IMR-90 (cell line): ENCODE measurements at regions not wholly inside any gene's neighbourhood (a gene's known extent, or its start where the extent isn't known, plus 50 kb on each side); places are given as distances from the start of the nearest gene placed in this dataset.

ENCODE experiments used
- ATAC-seq: fragments of 200-7000 bp; cut with Tn5 transposase; 2 replicates; pipeline ENCODE4 v1.9.1; 2020; ENCODE audit warnings: low read depth, mild to moderate bottlenecking, moderate library complexity
- BruUV-seq: library from RNA; stranded (reverse); fragments of 400-500 nt; replicated peaks from 2 replicates; lab custom pipeline; 2021; lab: Mats Ljungman, UMichigan
- CTCF ChIA-PET: fragments of 300-600 bp; formaldehyde crosslinking; extraction: SDS; loops from one replicate; lab custom pipeline; 2021; ENCODE audit warnings: antibody characterized with exemption; lab: Yijun Ruan, JAX
- POLR2A ChIA-PET: fragments of 300-600 bp; sonication (Branson Sonifier 250); formaldehyde crosslinking; loops from one replicate; lab custom pipeline; 2022; ENCODE audit warnings: antibody characterized with exemption; ENCODE audit not compliant: unreplicated experiment; lab: Charles Lee
- DNase-seq: peaks from one replicate; pipeline ENCODE4 v3.0.0; 2013
- H2AFZ ChIP-seq: replicated peaks from 2 replicates; pipeline ENCODE3; 2013; ENCODE audit warnings: low read length, mild to moderate bottlenecking; ENCODE audit not compliant: poor library complexity
- H2AK5ac ChIP-seq: 2 replicates; pipeline ENCODE4 v1.6.1; 2013; ENCODE audit warnings: low read depth, low read length, inconsistent platforms
- H2AK9ac ChIP-seq: replicated peaks from 2 replicates; pipeline ENCODE3; 2013; ENCODE audit warnings: mild to moderate bottlenecking, low read depth, low read length, moderate library complexity; ENCODE audit not compliant: poor library complexity
- H2BK120ac ChIP-seq: 2 replicates; pipeline ENCODE4 v1.6.1; 2013; ENCODE audit warnings: low read depth, low read length, inconsistent platforms
- H2BK15ac ChIP-seq: 3 replicates; pipeline ENCODE4 v1.6.1; 2013; ENCODE audit warnings: low read depth, low read length, inconsistent platforms
- H2BK20ac ChIP-seq: 2 replicates; pipeline ENCODE4 v1.6.1; 2013; ENCODE audit warnings: low read depth, mild to moderate bottlenecking, inconsistent platforms, low read length, moderate library complexity
- H2BK5ac ChIP-seq: 2 replicates; pipeline ENCODE4 v1.6.1; 2013; ENCODE audit warnings: mild to moderate bottlenecking, low read depth, low read length, inconsistent platforms; ENCODE audit not compliant: poor library complexity, severe bottlenecking
- H3K14ac ChIP-seq: replicated peaks from 2 replicates; pipeline ENCODE4 v1.6.1; 2013; ENCODE audit warnings: low read depth, low read length, inconsistent platforms
- H3K18ac ChIP-seq: 2 replicates; pipeline ENCODE4 v1.6.1; 2013; ENCODE audit warnings: low read depth, low read length, control low read depth
- H3K23ac ChIP-seq: 2 replicates; pipeline ENCODE4 v1.6.1; 2013; ENCODE audit warnings: low read depth, low read length, inconsistent platforms
- H3K27ac ChIP-seq: 2 replicates; pipeline ENCODE4 v1.5.1; 2013; ENCODE audit warnings: mild to moderate bottlenecking, control low read depth, low read length; ENCODE audit not compliant: insufficient read depth
- H3K27me3 ChIP-seq: 2 replicates; pipeline ENCODE4 v1.6.1; 2013; ENCODE audit warnings: low read length; ENCODE audit not compliant: control insufficient read depth, insufficient read depth
- H3K36me3 ChIP-seq: 2 replicates; pipeline ENCODE4 v1.6.1; 2013; ENCODE audit warnings: low read length, mixed read lengths; ENCODE audit not compliant: control insufficient read depth, insufficient read depth
- H3K4ac ChIP-seq: 2 replicates; pipeline ENCODE4 v1.6.1; 2013; ENCODE audit warnings: low read depth, low read length, inconsistent platforms
- H3K4me1 ChIP-seq: 2 replicates; pipeline ENCODE4 v1.6.1; 2013; ENCODE audit warnings: low read length, mixed read lengths; ENCODE audit not compliant: control insufficient read depth, insufficient read depth
- H3K4me2 ChIP-seq: 2 replicates; pipeline ENCODE4 v1.6.1; 2013; ENCODE audit warnings: low read depth, mild to moderate bottlenecking, control low read depth, low read length, moderate library complexity
- H3K4me3 ChIP-seq: 2 replicates; pipeline ENCODE4 v1.5.1; 2013; ENCODE audit warnings: low read depth, mild to moderate bottlenecking, control low read depth, low read length, moderate library complexity; ENCODE audit not compliant: insufficient read depth
- H3K56ac ChIP-seq: 2 replicates; pipeline ENCODE4 v1.6.1; 2013; ENCODE audit warnings: low read length, inconsistent platforms; ENCODE audit not compliant: insufficient read depth; ENCODE audit errors: extremely low read depth
- H3K79me1 ChIP-seq, 2 experiments: 2 replicates each; pipeline ENCODE4 v1.6.1; 2013; ENCODE audit warnings: low read length in 2 of 2, inconsistent platforms in 1 of 2, low read depth in 1 of 2
- H3K9ac ChIP-seq: 2 replicates; pipeline ENCODE4 v1.6.1; 2013; ENCODE audit warnings: low read depth, low read length, control low read depth
- H3K9me1 ChIP-seq: 2 replicates; pipeline ENCODE4 v1.6.1; 2013; ENCODE audit warnings: low read length, inconsistent platforms; ENCODE audit not compliant: insufficient read depth
- H3K9me3 ChIP-seq: 2 replicates; pipeline ENCODE4 v1.6.1; 2013; ENCODE audit warnings: low read length; ENCODE audit not compliant: control insufficient read depth, insufficient read depth
- H4K20me1 ChIP-seq: 2 replicates; pipeline ENCODE4 v1.6.1; 2013; ENCODE audit warnings: low read length, inconsistent platforms; ENCODE audit not compliant: insufficient read depth
- H4K5ac ChIP-seq: 2 replicates; pipeline ENCODE4 v1.6.1; 2013; ENCODE audit warnings: mild to moderate bottlenecking, low read depth, low read length, control low read depth
- H4K8ac ChIP-seq, 2 experiments: 2 replicates each; pipeline ENCODE4 v1.6.1; 2013; ENCODE audit warnings: low read depth in 2 of 2, low read length in 2 of 2, control low read depth in 1 of 2, inconsistent platforms in 1 of 2
- H4K91ac ChIP-seq: 2 replicates; pipeline ENCODE4 v1.6.1; 2013; ENCODE audit warnings: low read depth, low read length, inconsistent platforms; ENCODE audit not compliant: insufficient read depth
- CEBPB ChIP-seq: IDR thresholded peaks from 2 replicates; pipeline ENCODE4 v1.6.1; 2012; ENCODE audit warnings: low read depth, low read length, improper control_type of control experiment
- CHD1 ChIP-seq: IDR thresholded peaks from 2 replicates; pipeline ENCODE4 v1.6.1; 2012; ENCODE audit warnings: low read depth, low read length, improper control_type of control experiment
- ELK1 ChIP-seq: fragments of 150-350 bp; IDR thresholded peaks from 2 replicates; pipeline ENCODE4 v1.6.1; 2016; ENCODE audit warnings: low read depth, mild to moderate bottlenecking, low read length, moderate library complexity, borderline replicate concordance
- FOS ChIP-seq: fragments of 150-350 bp; IDR thresholded peaks from 2 replicates; pipeline ENCODE4 v1.6.1; 2016; ENCODE audit warnings: low read depth, low read length
- MAFK ChIP-seq: IDR thresholded peaks from 2 replicates; pipeline ENCODE4 v1.6.1; 2012; ENCODE audit warnings: low read depth, low read length, improper control_type of control experiment
- MAZ ChIP-seq: IDR thresholded peaks from 2 replicates; pipeline ENCODE4 v1.6.1; 2012; ENCODE audit warnings: low read depth, mild to moderate bottlenecking, low read length, improper control_type of control experiment, moderate library complexity, borderline replicate concordance
- MXI1 ChIP-seq: IDR thresholded peaks from 2 replicates; pipeline ENCODE4 v1.6.1; 2012; ENCODE audit warnings: low read depth, mild to moderate bottlenecking, low read length, moderate library complexity, borderline replicate concordance
- NFE2L2 ChIP-seq: fragments of 150-350 bp; IDR thresholded peaks from 2 replicates; pipeline ENCODE4 v1.6.1; 2016; ENCODE audit warnings: low read depth, mild to moderate bottlenecking, low read length
- RAD21 ChIP-seq: IDR thresholded peaks from 2 replicates; pipeline ENCODE4 v1.6.1; 2012; ENCODE audit warnings: low read length, improper control_type of control experiment
- RCOR1 ChIP-seq: IDR thresholded peaks from 2 replicates; pipeline ENCODE4 v1.6.1; 2012; ENCODE audit warnings: mild to moderate bottlenecking, low read length, improper control_type of control experiment; ENCODE audit not compliant: insufficient replicate concordance
- RFX5 ChIP-seq: IDR thresholded peaks from 2 replicates; pipeline ENCODE4 v1.8.0; 2012; ENCODE audit warnings: low read depth, mild to moderate bottlenecking, low read length, moderate library complexity
- SMC3 ChIP-seq: fragments of 150-350 bp; IDR thresholded peaks from 2 replicates; pipeline ENCODE4 v1.6.1; 2016; ENCODE audit warnings: low read depth, mild to moderate bottlenecking, antibody characterized with exemption, low read length, moderate library complexity
- USF2 ChIP-seq: fragments of 150-350 bp; IDR thresholded peaks from 2 replicates; pipeline ENCODE4 v1.6.1; 2017; ENCODE audit warnings: mild to moderate bottlenecking, antibody characterized with exemption, low read length, low read depth
- WGBS, 2 experiments: methylation state at CpG; one replicate each; pipeline versions ENCODE4 v1.1.5 to v1.1.7; 2013; ENCODE audit warnings: missing lambda C conversion rate in 2 of 2; ENCODE audit not compliant: insufficient read length in 1 of 2; ENCODE audit errors: extremely low coverage in 2 of 2; 5-methylcytosine and 5-hydroxymethylcytosine counted together
- dilution Hi-C: fragments of 300-500 bp; cut with HindIII; formaldehyde crosslinking; loops from one replicate; pipeline ENCODE4 v1.14.3; 2018; ENCODE audit warnings: low sequenced_read_pairs; ENCODE audit not compliant: unreplicated experiment
- in situ Hi-C: fragments of 300-500 bp; cut with MboI; formaldehyde crosslinking; loops from 3 replicates; pipeline ENCODE4 v1.14.3; 2019; ENCODE audit warnings: low sequenced_read_pairs, inconsistent platforms, mixed read lengths
- intact Hi-C: fragments of 100-400 bp; cut with micrococcal nuclease; formaldehyde crosslinking; loops from 2 replicates; pipeline ENCODE4 v1.10.0; 2022

- Histone ChIP-seq H4K20me1 (no peaks in the 10 kb centered on the region), H3K18ac (no peak overlapping the region), H4K8ac (no peak overlapping the region), H3K79me1 (no peaks in the 10 kb centered on the region), H3K9ac (no peak overlapping the region), H4K91ac (no peak overlapping the region), H3K27me3 (no peaks in the 10 kb centered on the region), H2BK15ac (no peak overlapping the region), H3K4me2 (no peak overlapping the region), H2BK5ac (no peak overlapping the region), H3K4me3 (no peak overlapping the region), H3K9me1 (no peaks in the 10 kb centered on the region), H2AK5ac (no peak overlapping the region), H3K14ac (no peak overlapping the region), H3K27ac (no peak overlapping the region), H4K5ac (no peak overlapping the region), H2BK20ac (no peak overlapping the region), H2AFZ (no peak overlapping the region), H3K56ac (no peak overlapping the region), H3K36me3 (no peaks in the 10 kb centered on the region), H3K4ac (no peak overlapping the region), H2BK120ac (no peak overlapping the region), H3K4me1 (no peaks in the 10 kb centered on the region), H2AK9ac (no peak overlapping the region), H3K23ac (no peak overlapping the region), H3K9me3 (no peaks in the 10 kb centered on the region)
- in situ Hi-C loops (no loop called here), intact Hi-C loops (no loop called here), dilution Hi-C loops (no loop called here)
- ATAC-seq: no peak
- no TSS peak for BruUV-seq
- TF ChIP-seq SMC3 (no peak), MXI1 (no peak), NFE2L2 (no peak), USF2 (no peak), FOS (no peak), RFX5 (no peak), RAD21 (no peak), ELK1 (no peak), MAZ (no peak), RCOR1 (no peak), MAFK (no peak), CEBPB (no peak), CHD1 (no peak)
- CTCF ChIA-PET: no interaction called here
- POLR2A ChIA-PET: no interaction called here
- 33% methylated on average over 1 of the region's 3 CpGs; no CpG with 5 or more reads in 1 of the 2 experiments for WGBS, 2 experiments
- DNase-seq: no peak
Observed at GRCh38 chr13:40275636-40276035, 390.8 kb downstream of the FOXO1 start.
